ENCODE measurements at regions not wholly inside any gene's neighbourhood (a gene's known extent, or its start where the extent isn't known, plus 50 kb on each side); places are given as distances from the start of the nearest gene placed in this dataset.
A peak's percentile ranks its signal among the peaks of the same experiment; 100 is the strongest.

- Histone ChIP-seq H3K27me3 (replicated peaks) (no peaks in the 10 kb centered on the region), H3K4me3 (ENCODE audit: low read depth, low read length) (no peak overlapping the region), H3K27ac (no peak overlapping the region), H3K36me3 (replicated peaks) (no peaks in the 10 kb centered on the region)
- no peak for DNase-seq
- in situ Hi-C loops (cut with HindIII; ENCODE audit: low pct_ligation_motif_present, low sequenced_read_pairs): no loop called here
- TF ChIP-seq CTCF (IDR thresholded peaks at IDR 0.05; ENCODE audit: low read depth, low read length, missing control alignments): no peak
These were observed 74.0 kb upstream of the CDKN3 start for GRCh38 chr14:54322701-54323337.

DNA sequence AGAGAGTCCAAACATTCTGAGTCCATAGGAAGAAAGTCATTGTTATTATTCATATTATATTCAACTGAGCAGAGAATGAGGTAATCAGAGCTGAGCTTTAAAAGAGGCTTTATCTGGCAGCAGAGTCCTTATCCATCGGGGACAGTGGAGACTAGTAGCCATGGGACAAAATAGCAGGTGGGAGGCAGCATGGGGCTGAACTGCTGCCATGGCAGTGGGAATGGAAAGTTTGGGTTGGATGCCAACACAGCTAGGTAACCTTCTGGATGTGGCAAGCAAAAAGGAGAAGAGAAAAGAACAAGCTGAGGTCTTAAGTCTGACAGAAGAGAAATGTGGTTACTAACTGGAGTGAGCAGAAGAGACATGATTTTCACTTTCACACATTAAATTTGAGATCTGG, 71.0 kb upstream of the CDKN3 start:
- Histone ChIP-seq H3K27me3 (replicated peaks) (no peaks in the 10 kb centered on the region), H3K36me3 (replicated peaks) (no peaks in the 10 kb centered on the region), H3K4me3 (ENCODE audit: low read depth, low read length) (no peak overlapping the region), H3K27ac (no peak overlapping the region)
- no peak for DNase-seq
- TF ChIP-seq CTCF (IDR thresholded peaks at IDR 0.05; ENCODE audit: low read depth, low read length, missing control alignments): no peak
- in situ Hi-C loops (cut with HindIII; ENCODE audit: low pct_ligation_motif_present, low sequenced_read_pairs): loop anchor here (25.0 kb wide), 1 partner anchor 788 kb away; no protein-coding TSS in a partner anchor

- H3K4me3 ChIP-seq (ENCODE audit: low read depth, low read length): no peak overlapping the region
- no peak overlapping the region for H3K27ac ChIP-seq
- peak; percentile 36 for DNase-seq
- in situ Hi-C loops (cut with HindIII; ENCODE audit: low pct_ligation_motif_present, low sequenced_read_pairs): loop anchor here (25.0 kb wide), 1 partner anchor 792 kb away; no protein-coding TSS in a partner anchor
- no peaks in the 10 kb centered on the region for H3K27me3 ChIP-seq (replicated peaks)
- no peaks in the 10 kb centered on the region for H3K36me3 ChIP-seq (replicated peaks)
- TF ChIP-seq CTCF (IDR thresholded peaks at IDR 0.05; ENCODE audit: low read depth, low read length, missing control alignments): peak; percentile 92
These were observed 67.6 kb upstream of the CDKN3 start for GRCh38 chr14:54329082-54329695.

- no peaks in the 10 kb centered on the region for H3K36me3 ChIP-seq (replicated peaks)
- no peak overlapping the region for H3K27ac ChIP-seq
- no peak for DNase-seq
- no peaks in the 10 kb centered on the region for H3K27me3 ChIP-seq (replicated peaks)
- no peak for TF ChIP-seq CTCF (IDR thresholded peaks at IDR 0.05; ENCODE audit: low read depth, low read length, missing control alignments)
- in situ Hi-C loops (cut with HindIII; ENCODE audit: low pct_ligation_motif_present, low sequenced_read_pairs): loop anchor here (25.0 kb wide), 1 partner anchor 794 kb away; no protein-coding TSS in a partner anchor
- H3K4me3 ChIP-seq (ENCODE audit: low read depth, low read length): no peak overlapping the region
These were observed 65.9 kb upstream of the CDKN3 start for GRCh38 chr14:54330876-54331275.

- in situ Hi-C loops (cut with HindIII; ENCODE audit: low pct_ligation_motif_present, low sequenced_read_pairs): loop anchor here (25.0 kb wide), 1 partner anchor 794 kb away; no protein-coding TSS in a partner anchor
- no peaks in the 10 kb centered on the region for H3K27me3 ChIP-seq (replicated peaks)
- no peak for DNase-seq
- no peaks in the 10 kb centered on the region for H3K36me3 ChIP-seq (replicated peaks)
- no peak for TF ChIP-seq CTCF (IDR thresholded peaks at IDR 0.05; ENCODE audit: low read depth, low read length, missing control alignments)
- H3K4me3 ChIP-seq (ENCODE audit: low read depth, low read length): no peak overlapping the region
- H3K27ac ChIP-seq: no peak overlapping the region
These were observed 65.3 kb upstream of the CDKN3 start for GRCh38 chr14:54331516-54331915.

Data from brain microvascular endothelial cell (primary cell).